ENCODE measurements at regions not wholly inside any gene's neighbourhood (a gene's known extent, or its start where the extent isn't known, plus 50 kb on each side); places are given as distances from the start of the nearest gene placed in this dataset. TPM values are rescaled to one million over a fixed set of nuclear protein-coding genes. Genes with fewer than 3 reads are reported as not detected.

DNA sequence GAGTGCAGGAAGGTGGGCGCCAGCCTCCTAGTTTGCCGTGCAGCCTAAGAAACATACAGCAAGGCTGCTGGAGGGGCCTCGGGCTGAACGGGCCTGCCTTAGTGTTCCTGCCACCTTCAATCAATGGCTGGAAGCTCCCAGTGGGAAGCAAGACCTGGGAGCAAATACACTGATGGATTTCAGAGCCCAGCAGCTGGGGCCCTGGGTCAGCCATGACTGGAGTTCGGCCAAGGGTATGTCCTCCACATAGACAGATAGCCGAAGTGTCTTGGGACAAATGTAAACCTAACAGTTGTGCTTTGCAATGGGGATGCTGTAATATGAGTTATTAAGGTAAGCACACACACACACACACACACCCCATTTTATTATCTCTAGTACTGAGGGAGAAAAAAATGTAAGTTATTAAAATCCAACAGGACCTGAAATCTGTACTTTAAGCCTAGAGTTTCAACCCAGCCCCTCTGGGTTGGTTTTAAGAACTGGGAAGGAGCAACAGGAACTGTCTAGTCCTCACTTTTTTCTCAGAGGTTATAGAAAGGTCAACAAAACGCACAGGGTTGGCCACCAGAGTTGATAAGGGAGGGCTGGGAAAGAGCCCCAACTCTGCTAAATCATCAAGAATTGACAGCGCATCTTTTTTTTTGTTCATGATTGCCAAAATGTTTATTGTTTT, 50.0 kb upstream of the CELF2 start:
- ATAC-seq (no peak), FAIRE-seq (no peak), DNase-seq (ENCODE audit: low read depth, low spot score) (no peak)
- ChIA-PET CTCF (no interaction called here), POLR2A (no interaction called here), SMC1A (ENCODE audit: uncharacterized antibody, unreplicated experiment) (no interaction called here), RAD21 (ENCODE audit: unreplicated experiment) (no interaction called here)
- TF ChIP-seq FOXM1 (IDR thresholded peaks at IDR 0.05; ENCODE audit: low read depth, low read length) = no peak
- TF ChIP-seq RB1 (IDR thresholded peaks at IDR 0.05; ENCODE audit: borderline replicate concordance) = no peak
- H3K9ac ChIP-seq (ENCODE audit: control insufficient read depth, insufficient read depth, low read length) = no peak overlapping the region
- in situ Hi-C loops (cut with MboI) = no loop called here
- BruUV-seq (replicated peaks) = no TSS peak
- H3K79me2 ChIP-seq (ENCODE audit: control insufficient read depth, insufficient read depth, low read length) = no peaks in the 10 kb centered on the region
- no peaks in the 10 kb centered on the region for H3K9me3 ChIP-seq (replicated peaks; ENCODE audit: control insufficient read depth, insufficient read depth, low read length)
- no peak overlapping the region for H3K27ac ChIP-seq (ENCODE audit: control insufficient read depth, insufficient read depth)
- no peaks in the 10 kb centered on the region for H4K20me1 ChIP-seq (ENCODE audit: control insufficient read depth, insufficient read depth)
- no peak overlapping the region for H3K4me3 ChIP-seq
- no peaks in the 10 kb centered on the region for H3K36me3 ChIP-seq (ENCODE audit: control insufficient read depth in 2 of 2, insufficient read depth in 2 of 2, low read length in 1 of 2)
- 36% methylated on average over 8 of the region's 8 CpGs for WGBS (ENCODE audit: insufficient coverage, insufficient replicate concordance, low lambda C conversion rate, missing lambda C conversion rate)
- H2AFZ ChIP-seq (ENCODE audit: control insufficient read depth, low read depth, low read length) = no peak overlapping the region
- H3K4me2 ChIP-seq (ENCODE audit: control insufficient read depth, insufficient read depth) = no peak overlapping the region
- no peaks in the 10 kb centered on the region; a peak in 2 of 4 replicates for H3K27me3 ChIP-seq (replicated peaks in 1 of 2; ENCODE audit: control insufficient read depth in 2 of 2, insufficient read depth in 2 of 2, low read length in 1 of 2)
- intact Hi-C loops (cut with micrococcal nuclease; ENCODE audit: unreplicated experiment) = no loop called here
- H3K4me1 ChIP-seq (ENCODE audit: control insufficient read depth, insufficient read depth, low read length) = no peaks in the 10 kb centered on the region

Small RNA genes lying in the stretch of these regions (small RNA-seq; reads per million reads assigned to genes)
- gene AC025946.2 = not detected
- gene AL355333.1 = not detected
- not detected for gene CUX2P1
- gene RF00019 = not detected
- not detected for gene RNA5SP299
